OCI-LY1 (cell line): ENCODE measurements at regions not wholly inside any gene's neighbourhood (a gene's known extent, or its start where the extent isn't known, plus 50 kb on each side); places are given as distances from the start of the nearest gene placed in this dataset.

Experiments
- H2AFZ ChIP-seq: fragments of 200-600 bp; sonication (generic), shearing (Covaris generic); 2 replicates; pipeline ENCODE4 v1.6.0; 2014; ENCODE audit warnings: antibody characterized with exemption, mild to moderate bottlenecking, low read length
- H3F3A ChIP-seq: fragments of 200-600 bp; sonication (generic), shearing (Covaris generic); 2 replicates; pipeline ENCODE4 v1.6.0; 2014; ENCODE audit warnings: mild to moderate bottlenecking, antibody characterized with exemption, low read length, moderate library complexity; ENCODE audit not compliant: insufficient read depth
- H3K27ac ChIP-seq: fragments of 200-600 bp; sonication (generic); 2 replicates; pipeline ENCODE4 v1.5.1; 2014; ENCODE audit warnings: low read length, mixed run types, mild to moderate bottlenecking, low read depth; ENCODE audit not compliant: poor library complexity, severe bottlenecking
- H3K27me3 ChIP-seq: fragments of 200-600 bp; sonication (generic); 2 replicates; pipeline ENCODE4 v1.6.0; 2014; ENCODE audit warnings: antibody characterized with exemption, mild to moderate bottlenecking, low read length, moderate library complexity; ENCODE audit not compliant: insufficient read depth
- H3K36me3 ChIP-seq: fragments of 200-600 bp; sonication (generic); 2 replicates; pipeline ENCODE4 v1.6.1; 2014; ENCODE audit warnings: mild to moderate bottlenecking, antibody characterized with exemption, low read length, moderate library complexity, mixed read lengths; ENCODE audit not compliant: insufficient read depth
- H3K4me1 ChIP-seq: fragments of 200-600 bp; sonication (generic); 2 replicates; pipeline ENCODE4 v1.5.1; 2014; ENCODE audit warnings: mild to moderate bottlenecking, low read length, moderate library complexity; ENCODE audit not compliant: insufficient read depth, severe bottlenecking
- H3K4me2 ChIP-seq: fragments of 200-600 bp; sonication (generic), shearing (Covaris generic); 2 replicates; pipeline ENCODE4 v1.6.1; 2014; ENCODE audit warnings: low read length
- H3K4me3 ChIP-seq: fragments of 200-600 bp; sonication (generic); 2 replicates; pipeline ENCODE4 v1.5.1; 2014; ENCODE audit warnings: low read length, low read depth, mild to moderate bottlenecking, mixed read lengths; ENCODE audit not compliant: poor library complexity, severe bottlenecking
- H3K79me2 ChIP-seq: fragments of 200-600 bp; shearing (Covaris generic); 2 replicates; pipeline ENCODE4 v1.6.1; 2016; ENCODE audit warnings: mixed run types, low read length, mixed read lengths; ENCODE audit not compliant: insufficient read depth
- H3K9ac ChIP-seq: fragments of 200-600 bp; sonication (generic), shearing (Covaris generic); 2 replicates; pipeline ENCODE4 v1.6.1; 2014; ENCODE audit warnings: mild to moderate bottlenecking, low read length, mixed read lengths
- H3K9me2 ChIP-seq: fragments of 200-600 bp; sonication (generic), shearing (Covaris generic); 2 replicates; pipeline ENCODE4 v1.6.1; 2014; ENCODE audit warnings: low read depth, mild to moderate bottlenecking, low read length, mixed read lengths
- H3K9me3 ChIP-seq: fragments of 200-600 bp; shearing (Covaris generic); 2 replicates; pipeline ENCODE4 v1.6.1; 2014; ENCODE audit warnings: low read length, mixed read lengths
- H4K20me1 ChIP-seq: fragments of 200-600 bp; sonication (generic), shearing (Covaris generic); 2 replicates; pipeline ENCODE4 v1.6.0; 2016; ENCODE audit warnings: mild to moderate bottlenecking, low read length; ENCODE audit not compliant: insufficient read depth
- CTCF ChIP-seq: fragments of 200-600 bp; sonication (generic), shearing (Covaris generic); IDR thresholded peaks from 2 replicates; pipeline ENCODE4 v1.5.1; 2017; ENCODE audit warnings: mild to moderate bottlenecking, antibody characterized with exemption, low read length, moderate library complexity, mixed read lengths
- EZH2 ChIP-seq: fragments of 200-600 bp; sonication (generic), shearing (Covaris generic); IDR thresholded peaks from 2 replicates; pipeline ENCODE4 v1.8.0; 2017; ENCODE audit warnings: borderline replicate concordance, mixed run types, mild to moderate bottlenecking, antibody characterized with exemption, low read length, moderate library complexity, mixed read lengths

GRCh38 chr20:9912290-9912689 lies 73.4 kb upstream of the PAK5 start:
- H2AFZ ChIP-seq: no peak overlapping the region
- H3K9ac ChIP-seq: no peak overlapping the region
- no peaks in the 10 kb centered on the region for H3K9me2 ChIP-seq
- no peaks in the 10 kb centered on the region for H4K20me1 ChIP-seq
- no peaks in the 10 kb centered on the region for H3K36me3 ChIP-seq
- no peak overlapping the region for H3K4me2 ChIP-seq
- no peak for TF ChIP-seq CTCF
- no peak for TF ChIP-seq EZH2
- H3K9me3 ChIP-seq: no peaks in the 10 kb centered on the region
- no peak overlapping the region for H3K4me3 ChIP-seq
- H3K79me2 ChIP-seq: no peaks in the 10 kb centered on the region
- H3K27ac ChIP-seq: no peak overlapping the region
- no peaks in the 10 kb centered on the region for H3K27me3 ChIP-seq
- H3K4me1 ChIP-seq: no peaks in the 10 kb centered on the region
- no peaks in the 10 kb centered on the region for H3F3A ChIP-seq

- Histone ChIP-seq H3F3A (no peaks in the 10 kb centered on the region), H3K4me2 (no peak overlapping the region), H3K4me3 (no peak overlapping the region), H2AFZ (no peak overlapping the region), H3K9ac (no peak overlapping the region), H3K27ac (no peak overlapping the region), H3K27me3 (no peaks in the 10 kb centered on the region), H3K36me3 (no peaks in the 10 kb centered on the region), H3K4me1 (no peaks in the 10 kb centered on the region), H3K9me2 (no peaks in the 10 kb centered on the region), H3K9me3 (no peaks in the 10 kb centered on the region), H3K79me2 (no peaks in the 10 kb centered on the region), H4K20me1 (no peaks in the 10 kb centered on the region)
- no peak for TF ChIP-seq EZH2
- no peak for TF ChIP-seq CTCF
Measured at GRCh38 chr20:9911519-9911918, 72.6 kb upstream of the PAK5 start.

- TF ChIP-seq CTCF: no peak
- TF ChIP-seq EZH2: no peak
- H3K27ac ChIP-seq: no peak overlapping the region
- no peak overlapping the region for H2AFZ ChIP-seq
- no peak overlapping the region for H3K9ac ChIP-seq
- H3K9me2 ChIP-seq: no peaks in the 10 kb centered on the region
- H3K4me2 ChIP-seq: no peak overlapping the region
- H3K4me3 ChIP-seq: no peak overlapping the region
- H3K27me3 ChIP-seq: no peaks in the 10 kb centered on the region
- H3K4me1 ChIP-seq: no peaks in the 10 kb centered on the region
- no peaks in the 10 kb centered on the region for H3K36me3 ChIP-seq
- H3K9me3 ChIP-seq: no peaks in the 10 kb centered on the region
- no peaks in the 10 kb centered on the region for H4K20me1 ChIP-seq
- H3K79me2 ChIP-seq: no peaks in the 10 kb centered on the region
- H3F3A ChIP-seq: no peaks in the 10 kb centered on the region
Measured at GRCh38 chr20:9909167-9909566, 70.3 kb upstream of the PAK5 start.
